SK-N-MC (cell line): ENCODE measurements at regions not wholly inside any gene's neighbourhood (a gene's known extent, or its start where the extent isn't known, plus 50 kb on each side); places are given as distances from the start of the nearest gene placed in this dataset.

Experiments used
- EZH2 ChIP-seq: fragments of 200-600 bp; sonication (generic); IDR thresholded peaks from one replicate; pipeline ENCODE4 v1.6.1; 2017; ENCODE audit warnings: antibody characterized with exemption
- POLR2AphosphoS5 ChIP-seq: IDR thresholded peaks from 2 replicates; pipeline ENCODE4 v1.6.1; 2012; ENCODE audit warnings: mild to moderate bottlenecking, low read depth, low read length, borderline replicate concordance

GRCh38 chr13:79673310-79673992 is 192.5 kb downstream of the NDFIP2 start:
- no peak for TF ChIP-seq EZH2
- TF ChIP-seq POLR2AphosphoS5: no peak
